Neural progenitor cell (in vitro differentiated cells): ENCODE measurements at regions not wholly inside any gene's neighbourhood (a gene's known extent, or its start where the extent isn't known, plus 50 kb on each side); places are given as distances from the start of the nearest gene placed in this dataset.

Source experiments
- DNase-seq: peaks from one replicate; pipeline ENCODE4 v3.0.0-alpha.2; 2016; ENCODE audit warnings: low spot score
- H2AFZ ChIP-seq: fragments of 200-600 bp; sonication (generic); replicated peaks from 2 replicates; pipeline ENCODE4 v1.6.1; 2016; ENCODE audit warnings: antibody characterized with exemption
- H3F3A ChIP-seq: fragments of 200-600 bp; sonication (generic); 2 replicates; pipeline ENCODE4 v1.6.1; 2016; ENCODE audit warnings: antibody characterized with exemption, low read depth
- H3K27ac ChIP-seq: fragments of 200-600 bp; sonication (generic); 2 replicates; pipeline ENCODE4 v1.5.1; 2016; ENCODE audit warnings: mild to moderate bottlenecking
- H3K27me3 ChIP-seq: fragments of 200-600 bp; sonication (generic); 2 replicates; pipeline ENCODE4 v1.6.1; 2016; ENCODE audit warnings: mild to moderate bottlenecking, moderate library complexity
- H3K36me3 ChIP-seq: fragments of 200-600 bp; sonication (generic); 2 replicates; pipeline ENCODE4 v1.5.1; 2016
- H3K4me1 ChIP-seq: fragments of 200-600 bp; sonication (generic); 2 replicates; pipeline ENCODE4 v1.6.1; 2016; ENCODE audit warnings: mixed run types
- H3K4me2 ChIP-seq: fragments of 200-600 bp; sonication (generic); 2 replicates; pipeline ENCODE4 v1.6.1; 2016
- H3K4me3 ChIP-seq: fragments of 200-600 bp; sonication (generic); 2 replicates; pipeline ENCODE4 v1.5.1; 2016
- H3K79me2 ChIP-seq: fragments of 200-600 bp; sonication (generic); 2 replicates; pipeline ENCODE4 v1.6.1; 2016; ENCODE audit warnings: low read depth
- H3K9ac ChIP-seq: fragments of 200-600 bp; sonication (generic); 2 replicates; pipeline ENCODE4 v1.6.1; 2016
- H3K9me3 ChIP-seq: fragments of 200-600 bp; sonication (generic); 2 replicates; pipeline ENCODE4 v1.5.1; 2016; ENCODE audit warnings: low read depth
- H4K20me1 ChIP-seq: fragments of 200-600 bp; sonication (generic); 2 replicates; pipeline ENCODE4 v1.6.1; 2016; ENCODE audit warnings: low read depth
- H3K27ac Mint-ChIP-seq: 3 replicates; pipeline ENCODE4 v1.8.0; 2021; ENCODE audit warnings: mixed read lengths
- H3K27me3 Mint-ChIP-seq: 2 replicates; pipeline ENCODE4 v1.8.0; 2022; ENCODE audit warnings: low read depth, mild to moderate bottlenecking, inconsistent platforms, moderate library complexity, mixed read lengths; ENCODE audit not compliant: insufficient read depth
- H3K36me3 Mint-ChIP-seq: 3 replicates; pipeline ENCODE4 v1.8.0; 2021; ENCODE audit warnings: mixed read lengths
- H3K4me1 Mint-ChIP-seq: 3 replicates; pipeline ENCODE4 v1.8.0; 2021; ENCODE audit warnings: mixed read lengths
- H3K4me3 Mint-ChIP-seq: 3 replicates; pipeline ENCODE4 v1.8.0; 2021; ENCODE audit warnings: mild to moderate bottlenecking, moderate library complexity, mixed read lengths
- H3K9me3 Mint-ChIP-seq: 3 replicates; pipeline ENCODE4 v1.8.0; 2020; ENCODE audit warnings: mixed read lengths
- CTCF ChIP-seq: fragments of 200-600 bp; sonication (generic); IDR thresholded peaks from 2 replicates; pipeline ENCODE4 v1.5.1; 2017; ENCODE audit warnings: antibody characterized with exemption, mild to moderate bottlenecking
- EZH2 ChIP-seq: fragments of 200-600 bp; sonication (generic); IDR thresholded peaks from 2 replicates; pipeline ENCODE4 v1.6.1; 2017; ENCODE audit warnings: antibody characterized with exemption, mild to moderate bottlenecking, moderate library complexity
- EZH2phosphoT487 ChIP-seq: fragments of 200-600 bp; sonication (generic); IDR thresholded peaks from 2 replicates; pipeline ENCODE4 v1.6.1; 2017; ENCODE audit warnings: antibody characterized with exemption

- H3K79me2 ChIP-seq: peaks cover 27% of the 10 kb centered on the region
- no peak overlapping the region for H3K4me3 Mint-ChIP-seq
- no peaks in the 10 kb centered on the region for H3K27me3 Mint-ChIP-seq
- no peak overlapping the region for H3K27ac Mint-ChIP-seq
- peaks cover 21% of the 10 kb centered on the region for H3K4me1 ChIP-seq
- H3K36me3 Mint-ChIP-seq: peaks cover 2% of the 10 kb centered on the region
- no peak overlapping the region for H2AFZ ChIP-seq
- H3F3A ChIP-seq: no peaks in the 10 kb centered on the region
- no peak overlapping the region for H3K27ac ChIP-seq
- H3K36me3 ChIP-seq: no peaks in the 10 kb centered on the region
- no peaks in the 10 kb centered on the region for H3K9me3 ChIP-seq
- DNase-seq: no peak
- no peaks in the 10 kb centered on the region for H3K27me3 ChIP-seq
- H3K4me1 Mint-ChIP-seq: peaks cover 8% of the 10 kb centered on the region
- TF ChIP-seq CTCF (no peak), EZH2phosphoT487 (no peak), EZH2 (no peak)
- no peak overlapping the region for H3K9ac ChIP-seq
- no peak overlapping the region for H3K4me2 ChIP-seq
- no peak overlapping the region for H3K4me3 ChIP-seq
- peaks cover 2% of the 10 kb centered on the region for H3K9me3 Mint-ChIP-seq
- no peaks in the 10 kb centered on the region for H4K20me1 ChIP-seq
These were observed 456.3 kb upstream of the RGS6 start for GRCh38 chr14:71475916-71476315.

- Mint-ChIP-seq H3K27ac (no peak overlapping the region), H3K9me3 (peaks cover 2% of the 10 kb centered on the region), H3K27me3 (no peaks in the 10 kb centered on the region), H3K4me1 (peaks cover 17% of the 10 kb centered on the region), H3K4me3 (no peak overlapping the region), H3K36me3 (peaks cover 5% of the 10 kb centered on the region)
- no peak overlapping the region for H3K4me3 ChIP-seq
- TF ChIP-seq EZH2phosphoT487 (no peak), EZH2 (no peak), CTCF (no peak)
- peaks cover 4% of the 10 kb centered on the region for H3F3A ChIP-seq
- no peak overlapping the region for H2AFZ ChIP-seq
- peaks cover 5% of the 10 kb centered on the region for H4K20me1 ChIP-seq
- H3K9me3 ChIP-seq: no peaks in the 10 kb centered on the region
- peaks cover 29% of the 10 kb centered on the region for H3K4me1 ChIP-seq
- H3K27ac ChIP-seq: peak overlapping the region; percentile 17
- H3K9ac ChIP-seq: no peak overlapping the region
- no peaks in the 10 kb centered on the region for H3K36me3 ChIP-seq
- DNase-seq: no peak
- H3K27me3 ChIP-seq: no peaks in the 10 kb centered on the region
- H3K79me2 ChIP-seq: peaks cover 17% of the 10 kb centered on the region
- no peak overlapping the region for H3K4me2 ChIP-seq
These were observed 453.7 kb upstream of the RGS6 start for GRCh38 chr14:71478542-71478941.

GRCh38 chr14:71481021-71481654 is 451.1 kb upstream of the RGS6 start:
- TF ChIP-seq CTCF (no peak), EZH2phosphoT487 (no peak), EZH2 (no peak)
- Histone ChIP-seq H3K9me3 (no peaks in the 10 kb centered on the region), H4K20me1 (peaks cover 5% of the 10 kb centered on the region), H3K4me2 (no peak overlapping the region), H3F3A (peaks cover 4% of the 10 kb centered on the region), H3K27ac (no peak overlapping the region), H3K4me1 (peaks cover 14% of the 10 kb centered on the region), H3K4me3 (no peak overlapping the region), H3K9ac (no peak overlapping the region), H3K27me3 (no peaks in the 10 kb centered on the region), H3K36me3 (no peaks in the 10 kb centered on the region), H3K79me2 (peaks cover 3% of the 10 kb centered on the region), H2AFZ (no peak overlapping the region)
- Mint-ChIP-seq H3K4me3 (no peak overlapping the region), H3K36me3 (peaks cover 12% of the 10 kb centered on the region), H3K27me3 (no peaks in the 10 kb centered on the region), H3K4me1 (peaks cover 16% of the 10 kb centered on the region), H3K27ac (no peak overlapping the region), H3K9me3 (peaks cover 2% of the 10 kb centered on the region)
- DNase-seq: no peak
